Ishikawa (cell line): ENCODE measurements at regions not wholly inside any gene's neighbourhood (a gene's known extent, or its start where the extent isn't known, plus 50 kb on each side); places are given as distances from the start of the nearest gene placed in this dataset.

Experiments
- CEBPB ChIP-seq: IDR thresholded peaks from 2 replicates; pipeline ENCODE4 v1.6.1; 2012
- CREB1 ChIP-seq: IDR thresholded peaks from 2 replicates; pipeline ENCODE4 v1.6.1; 2012; ENCODE audit warnings: low read depth
- EGR1 ChIP-seq: IDR thresholded peaks from 2 replicates; pipeline ENCODE4 v1.6.1; 2012
- EP300 ChIP-seq: IDR thresholded peaks from 2 replicates; pipeline ENCODE4 v1.6.1; 2012; ENCODE audit warnings: borderline replicate concordance
- FOXM1 ChIP-seq: IDR thresholded peaks from 2 replicates; pipeline ENCODE4 v1.6.1; 2012; ENCODE audit warnings: low read depth, borderline replicate concordance
- NFIC ChIP-seq: IDR thresholded peaks from 2 replicates; pipeline ENCODE4 v1.6.1; 2012
- RAD21 ChIP-seq: IDR thresholded peaks from 2 replicates; pipeline ENCODE4 v1.6.1; 2012; ENCODE audit warnings: low read depth
- TAF1 ChIP-seq: IDR thresholded peaks from 2 replicates; pipeline ENCODE4 v1.6.1; 2012; ENCODE audit warnings: low read depth, mild to moderate bottlenecking
- TCF12 ChIP-seq: IDR thresholded peaks from 2 replicates; pipeline ENCODE4 v1.6.1; 2012; ENCODE audit warnings: low read depth
- TEAD4 ChIP-seq: IDR thresholded peaks from 2 replicates; pipeline ENCODE4 v1.6.1; 2012
- YY1 ChIP-seq: IDR thresholded peaks from 2 replicates; pipeline ENCODE4 v1.6.1; 2012; ENCODE audit warnings: low read depth
- ZBTB7A ChIP-seq: IDR thresholded peaks from 2 replicates; pipeline ENCODE4 v1.6.1; 2012; ENCODE audit warnings: low read depth
- TF ChIP-seq, protein P1 (sequence below): IDR thresholded peaks from 2 replicates; pipeline ENCODE4 v1.6.1; 2012
- TF ChIP-seq, protein P2 (sequence below): IDR thresholded peaks from 2 replicates; pipeline ENCODE4 v1.6.1; 2012; ENCODE audit warnings: low read depth, mild to moderate bottlenecking
- TF ChIP-seq, protein P3 (sequence below): IDR thresholded peaks from 2 replicates; pipeline ENCODE4 v1.6.1; 2012

DNA sequence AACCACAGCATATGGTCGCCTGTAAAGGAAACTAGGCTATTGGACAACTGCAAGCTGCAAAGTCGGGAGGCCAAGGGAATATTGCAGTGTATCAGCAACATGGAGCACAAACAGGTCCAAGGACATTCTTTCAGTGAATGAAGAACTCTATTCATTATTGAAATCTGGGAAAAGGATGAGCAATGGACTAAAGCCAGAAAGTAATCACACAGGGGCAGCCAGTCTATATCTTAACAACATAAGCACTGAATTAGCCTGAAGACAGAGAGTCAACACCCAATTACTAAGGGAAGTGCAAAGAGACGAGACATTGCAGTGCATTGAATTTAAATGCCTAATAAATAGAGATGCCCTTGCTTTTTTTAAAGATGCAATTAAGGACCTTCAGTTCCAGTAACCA is 615.5 kb upstream of the SETBP1 start:
- TF ChIP-seq YY1 (no peak), RAD21 (no peak), TCF12 (no peak), ZBTB7A (no peak), FOXM1 (no peak), EGR1 (no peak), CREB1 (no peak), TEAD4 (no peak), CEBPB (no peak)
- TF ChIP-seq, protein P1, sequence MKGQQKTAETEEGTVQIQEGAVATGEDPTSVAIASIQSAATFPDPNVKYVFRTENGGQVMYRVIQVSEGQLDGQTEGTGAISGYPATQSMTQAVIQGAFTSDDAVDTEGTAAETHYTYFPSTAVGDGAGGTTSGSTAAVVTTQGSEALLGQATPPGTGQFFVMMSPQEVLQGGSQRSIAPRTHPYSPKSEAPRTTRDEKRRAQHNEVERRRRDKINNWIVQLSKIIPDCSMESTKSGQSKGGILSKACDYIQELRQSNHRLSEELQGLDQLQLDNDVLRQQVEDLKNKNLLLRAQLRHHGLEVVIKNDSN, result no peak
- TF ChIP-seq, protein P2, sequence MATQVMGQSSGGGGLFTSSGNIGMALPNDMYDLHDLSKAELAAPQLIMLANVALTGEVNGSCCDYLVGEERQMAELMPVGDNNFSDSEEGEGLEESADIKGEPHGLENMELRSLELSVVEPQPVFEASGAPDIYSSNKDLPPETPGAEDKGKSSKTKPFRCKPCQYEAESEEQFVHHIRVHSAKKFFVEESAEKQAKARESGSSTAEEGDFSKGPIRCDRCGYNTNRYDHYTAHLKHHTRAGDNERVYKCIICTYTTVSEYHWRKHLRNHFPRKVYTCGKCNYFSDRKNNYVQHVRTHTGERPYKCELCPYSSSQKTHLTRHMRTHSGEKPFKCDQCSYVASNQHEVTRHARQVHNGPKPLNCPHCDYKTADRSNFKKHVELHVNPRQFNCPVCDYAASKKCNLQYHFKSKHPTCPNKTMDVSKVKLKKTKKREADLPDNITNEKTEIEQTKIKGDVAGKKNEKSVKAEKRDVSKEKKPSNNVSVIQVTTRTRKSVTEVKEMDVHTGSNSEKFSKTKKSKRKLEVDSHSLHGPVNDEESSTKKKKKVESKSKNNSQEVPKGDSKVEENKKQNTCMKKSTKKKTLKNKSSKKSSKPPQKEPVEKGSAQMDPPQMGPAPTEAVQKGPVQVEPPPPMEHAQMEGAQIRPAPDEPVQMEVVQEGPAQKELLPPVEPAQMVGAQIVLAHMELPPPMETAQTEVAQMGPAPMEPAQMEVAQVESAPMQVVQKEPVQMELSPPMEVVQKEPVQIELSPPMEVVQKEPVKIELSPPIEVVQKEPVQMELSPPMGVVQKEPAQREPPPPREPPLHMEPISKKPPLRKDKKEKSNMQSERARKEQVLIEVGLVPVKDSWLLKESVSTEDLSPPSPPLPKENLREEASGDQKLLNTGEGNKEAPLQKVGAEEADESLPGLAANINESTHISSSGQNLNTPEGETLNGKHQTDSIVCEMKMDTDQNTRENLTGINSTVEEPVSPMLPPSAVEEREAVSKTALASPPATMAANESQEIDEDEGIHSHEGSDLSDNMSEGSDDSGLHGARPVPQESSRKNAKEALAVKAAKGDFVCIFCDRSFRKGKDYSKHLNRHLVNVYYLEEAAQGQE, result no peak
- TF ChIP-seq, protein P3, sequence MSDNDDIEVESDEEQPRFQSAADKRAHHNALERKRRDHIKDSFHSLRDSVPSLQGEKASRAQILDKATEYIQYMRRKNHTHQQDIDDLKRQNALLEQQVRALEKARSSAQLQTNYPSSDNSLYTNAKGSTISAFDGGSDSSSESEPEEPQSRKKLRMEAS, result no peak

DNA sequence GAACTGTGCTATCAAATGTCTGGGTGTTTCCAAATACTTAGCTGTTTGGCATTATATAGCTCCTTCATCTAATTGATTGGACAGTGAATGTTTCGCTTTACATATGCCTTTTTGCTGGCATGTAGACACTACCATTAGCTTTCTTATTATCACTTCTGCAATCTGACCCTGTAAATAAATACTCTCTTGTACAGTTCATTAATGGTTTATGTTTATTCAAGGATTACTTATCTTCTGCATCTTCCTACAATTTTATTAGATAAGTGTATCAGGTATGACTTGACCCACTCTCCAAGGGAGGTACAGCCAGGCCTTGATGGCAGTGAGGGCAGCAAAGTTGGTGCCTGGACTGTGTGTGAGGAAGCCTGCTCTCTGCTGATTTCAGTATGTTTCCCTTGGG is 614.1 kb upstream of the SETBP1 start:
- TF ChIP-seq, protein P1, result no peak
- no peak for TF ChIP-seq TCF12
- no peak for TF ChIP-seq ZBTB7A
- no peak for TF ChIP-seq RAD21
- TF ChIP-seq TEAD4, result no peak
- no peak for TF ChIP-seq NFIC
- TF ChIP-seq EP300, result no peak
- TF ChIP-seq CREB1, result no peak
- TF ChIP-seq, protein P3, result no peak
- TF ChIP-seq FOXM1, result no peak
- TF ChIP-seq YY1, result no peak
- TF ChIP-seq EGR1, result no peak
- TF ChIP-seq TAF1, result no peak
- TF ChIP-seq, protein P2, result no peak
- no peak for TF ChIP-seq CEBPB

DNA sequence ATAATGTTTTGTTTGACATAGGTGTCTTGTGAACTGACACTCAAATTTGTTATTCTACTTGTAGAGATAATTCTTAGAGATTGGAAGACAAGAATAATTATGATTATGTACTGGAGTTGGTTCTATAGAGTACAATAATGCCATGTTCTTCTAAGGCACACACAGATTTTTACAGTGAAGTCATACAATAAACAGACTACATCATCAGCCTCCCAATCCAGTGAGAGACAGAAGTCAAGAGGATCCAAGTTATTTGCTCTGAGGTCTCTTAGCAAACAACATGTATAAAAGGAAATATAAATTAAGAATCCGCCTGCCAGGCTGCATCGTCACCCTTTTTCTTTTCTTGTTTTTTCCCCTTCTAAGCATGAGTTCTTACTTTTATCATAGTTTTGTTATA is 613.5 kb upstream of the SETBP1 start:
- no peak for TF ChIP-seq ZBTB7A
- no peak for TF ChIP-seq TAF1
- TF ChIP-seq YY1, result no peak
- TF ChIP-seq, protein P3, result no peak
- TF ChIP-seq EGR1, result no peak
- TF ChIP-seq EP300, result no peak
- no peak for TF ChIP-seq NFIC
- TF ChIP-seq, protein P1, result no peak
- TF ChIP-seq CREB1, result no peak
- TF ChIP-seq RAD21, result no peak
- no peak for TF ChIP-seq TEAD4
- TF ChIP-seq TCF12, result no peak
- TF ChIP-seq, protein P2, result no peak
- no peak for TF ChIP-seq CEBPB
- TF ChIP-seq FOXM1, result no peak

DNA sequence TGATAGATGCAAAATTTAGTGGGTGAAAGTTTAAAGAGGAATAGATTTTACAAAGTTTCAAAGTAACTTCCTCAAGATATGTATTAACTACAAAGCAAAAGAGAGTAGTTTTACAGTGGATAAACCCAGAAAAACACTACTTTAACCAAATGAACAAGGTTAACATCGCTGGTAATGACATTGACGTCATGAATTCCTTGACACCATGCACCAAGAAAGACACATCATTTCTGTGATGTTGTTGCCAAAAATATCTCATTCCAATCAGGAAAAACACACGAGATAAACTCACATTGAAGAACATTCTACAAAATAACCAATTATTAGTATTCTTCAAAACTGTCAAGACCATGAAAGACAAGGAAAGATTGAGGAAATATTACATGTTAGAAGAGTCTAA is 605.6 kb upstream of the SETBP1 start:
- TF ChIP-seq CREB1 (no peak), TAF1 (no peak), TCF12 (no peak), CEBPB (no peak), FOXM1 (no peak), YY1 (no peak), EGR1 (no peak), NFIC (no peak), TEAD4 (no peak)
- TF ChIP-seq, protein P3, result no peak
- TF ChIP-seq, protein P1, result no peak
